Tibial nerve (tissue), 4 donors: ENCODE measurements at regions not wholly inside any gene's neighbourhood (a gene's known extent, or its start where the extent isn't known, plus 50 kb on each side); places are given as distances from the start of the nearest gene placed in this dataset.

Experiments used
- DNase-seq, 2 donors: peaks; one replicate each; pipeline ENCODE4 v3.0.0-alpha.2; 2019; ENCODE audit warnings: low spot score in 2 of 2
- H3K27ac ChIP-seq, 4 donors: fragments of 200-600 bp; sonication (generic) in 3 of 4; one replicate each; pipeline ENCODE4 v1.5.1; 2017 to 2019; ENCODE audit warnings: mild to moderate bottlenecking in 1 of 4
- H3K27me3 ChIP-seq, 2 donors: fragments of 200-600 bp; sonication (generic) in 1 of 2; one replicate each; pipeline versions ENCODE4 v1.5.1 to v1.6.0; 2017 to 2019
- H3K36me3 ChIP-seq, 3 donors: fragments of 200-600 bp; sonication (generic); one replicate each; pipeline ENCODE4 v1.5.1; 2018 to 2019
- H3K4me1 ChIP-seq, 4 donors: fragments of 200-600 bp; sonication (generic) in 3 of 4; one replicate each; pipeline ENCODE4 v1.5.1; 2017 to 2019
- H3K4me3 ChIP-seq, 4 donors: fragments of 200-600 bp; sonication (generic) in 3 of 4; one replicate each; pipeline ENCODE4 v1.5.1; 2017 to 2019; ENCODE audit warnings: mild to moderate bottlenecking in 1 of 4, moderate library complexity in 1 of 4
- H3K9me3 ChIP-seq, 4 donors: fragments of 200-600 bp; sonication (generic) in 3 of 4; one replicate each; pipeline ENCODE4 v1.5.1; 2017 to 2019
- CTCF ChIP-seq, 5 experiments: fragments of 200-600 bp in 3 of 5; fragments of 450-650 bp in 2 of 5; sonication (generic) in 3 of 5; IDR thresholded peaks; one replicate each; pipeline ENCODE4 v1.5.1; 2016 to 2019; ENCODE audit warnings: antibody characterized with exemption in 5 of 5, mild to moderate bottlenecking in 3 of 5, moderate library complexity in 2 of 5
- EP300 ChIP-seq, 2 donors: sonication (generic); formaldehyde crosslinking; IDR thresholded peaks; one replicate each; pipeline ENCODE4 v1.6.1; 2017; ENCODE audit warnings: antibody characterized with exemption in 2 of 2, mild to moderate bottlenecking in 1 of 2
- POLR2A ChIP-seq, 2 donors: fragments of 450-650 bp; IDR thresholded peaks; one replicate each; pipeline ENCODE4 v1.6.1; 2017; ENCODE audit warnings: antibody characterized with exemption in 2 of 2, mild to moderate bottlenecking in 2 of 2, moderate library complexity in 2 of 2
- WGBS, 2 donors: methylation state at CpG; one replicate each; pipeline ENCODE4 v1.1.5; 2018; 5-methylcytosine and 5-hydroxymethylcytosine counted together

- Histone ChIP-seq H3K36me3 (no peaks in the 10 kb centered on the region), H3K27ac (no peak overlapping the region)
- WGBS, 2 donors, result 85 to 87% methylated on average over 2 of the region's 2 CpGs
These were observed 340.0 kb downstream of the METTL15 start for GRCh38 chr11:28448186-28448585.

GRCh38 chr11:28447226-28447625 is 339.0 kb downstream of the METTL15 start:
- 30 to 38% methylated on average over 1 of the region's 1 CpG for WGBS, 2 donors
- TF ChIP-seq EP300 (IDR thresholded peaks at IDR 0.05) (no peak), POLR2A (IDR thresholded peaks at IDR 0.05) (no peak), CTCF (IDR thresholded peaks at IDR 0.05) (no peak)
- no peaks in the 10 kb centered on the region for H3K27me3 ChIP-seq

More at GRCh38 chr11:28448186-28448585, 340.0 kb downstream of the METTL15 start:
- TF ChIP-seq POLR2A (IDR thresholded peaks at IDR 0.05) (no peak), CTCF (IDR thresholded peaks at IDR 0.05) (no peak), EP300 (IDR thresholded peaks at IDR 0.05) (no peak)
- no peak for DNase-seq
- H3K4me3 ChIP-seq, result no peak overlapping the region
- no peaks in the 10 kb centered on the region for H3K4me1 ChIP-seq
- H3K9me3 ChIP-seq, result no peaks in the 10 kb centered on the region
- H3K27me3 ChIP-seq, result no peaks in the 10 kb centered on the region

GRCh38 chr11:28442131-28442530 is 333.9 kb downstream of the METTL15 start:
- whole genome bisulfite sequencing, 2 donors, result 89% methylated on average over 2 of the region's 2 CpGs
- no peaks in the 10 kb centered on the region for H3K27me3 ChIP-seq

More at GRCh38 chr11:28447226-28447625, 339.0 kb downstream of the METTL15 start:
- H3K4me3 ChIP-seq, result no peak overlapping the region
- no peaks in the 10 kb centered on the region for H3K9me3 ChIP-seq
- H3K4me1 ChIP-seq, result no peaks in the 10 kb centered on the region
- no peaks in the 10 kb centered on the region for H3K36me3 ChIP-seq
- no peak for DNase-seq
- no peak overlapping the region for H3K27ac ChIP-seq

GRCh38 chr11:28439403-28439802 is 331.2 kb downstream of the METTL15 start:
- no peaks in the 10 kb centered on the region for H3K9me3 ChIP-seq
- DNase-seq, result no peak
- no peak overlapping the region for H3K4me3 ChIP-seq
- TF ChIP-seq EP300 (IDR thresholded peaks at IDR 0.05) (no peak), CTCF (IDR thresholded peaks at IDR 0.05) (no peak), POLR2A (IDR thresholded peaks at IDR 0.05) (no peak)
- H3K36me3 ChIP-seq, result no peaks in the 10 kb centered on the region
- H3K27me3 ChIP-seq, result no peaks in the 10 kb centered on the region
- H3K4me1 ChIP-seq, result no peaks in the 10 kb centered on the region
- WGBS, 2 donors, result 79 to 85% methylated on average over 4 of the region's 4 CpGs
- H3K27ac ChIP-seq, result no peak overlapping the region

More at GRCh38 chr11:28442131-28442530, 333.9 kb downstream of the METTL15 start:
- Histone ChIP-seq H3K4me1 (no peaks in the 10 kb centered on the region), H3K4me3 (no peak overlapping the region), H3K36me3 (no peaks in the 10 kb centered on the region), H3K27ac (no peak overlapping the region), H3K9me3 (no peaks in the 10 kb centered on the region)
- TF ChIP-seq EP300 (IDR thresholded peaks at IDR 0.05), result no peak
- TF ChIP-seq CTCF (IDR thresholded peaks at IDR 0.05), result no peak
- no peak for TF ChIP-seq POLR2A (IDR thresholded peaks at IDR 0.05)
- no peak for DNase-seq

- no peak overlapping the region for H3K4me3 ChIP-seq
- no peaks in the 10 kb centered on the region for H3K27me3 ChIP-seq
- DNase-seq, result no peak
- H3K36me3 ChIP-seq, result no peaks in the 10 kb centered on the region
- 83 to 98% methylated on average over 1 of the region's 1 CpG for WGBS, 2 donors
- H3K9me3 ChIP-seq, result peaks cover 0 to 4% (median 0%) of the 10 kb centered on the region in 4 donors
- no peak overlapping the region for H3K27ac ChIP-seq
- TF ChIP-seq POLR2A (IDR thresholded peaks at IDR 0.05), result no peak
- TF ChIP-seq EP300 (IDR thresholded peaks at IDR 0.05), result no peak
- TF ChIP-seq CTCF (IDR thresholded peaks at IDR 0.05), result no peak
- no peaks in the 10 kb centered on the region for H3K4me1 ChIP-seq
These were observed 311.9 kb downstream of the METTL15 start for GRCh38 chr11:28420099-28420498.
